AG10803 (cell line): ENCODE measurements at regions not wholly inside any gene's neighbourhood (a gene's known extent, or its start where the extent isn't known, plus 50 kb on each side); places are given as distances from the start of the nearest gene placed in this dataset.

ENCODE experiments used
- DNase-seq: peaks from one replicate; pipeline ENCODE4 v3.0.0; 2010; ENCODE audit warnings: low read depth
- H3K4me3 ChIP-seq: 2 replicates; pipeline ENCODE4 v1.5.1; 2011; ENCODE audit warnings: mild to moderate bottlenecking, low read length, control low read depth
- CTCF ChIP-seq: conservative IDR thresholded peaks from 2 replicates; pipeline ENCODE4 v1.5.1; 2011; ENCODE audit warnings: mild to moderate bottlenecking, low read length, control low read depth, inconsistent platforms

DNA sequence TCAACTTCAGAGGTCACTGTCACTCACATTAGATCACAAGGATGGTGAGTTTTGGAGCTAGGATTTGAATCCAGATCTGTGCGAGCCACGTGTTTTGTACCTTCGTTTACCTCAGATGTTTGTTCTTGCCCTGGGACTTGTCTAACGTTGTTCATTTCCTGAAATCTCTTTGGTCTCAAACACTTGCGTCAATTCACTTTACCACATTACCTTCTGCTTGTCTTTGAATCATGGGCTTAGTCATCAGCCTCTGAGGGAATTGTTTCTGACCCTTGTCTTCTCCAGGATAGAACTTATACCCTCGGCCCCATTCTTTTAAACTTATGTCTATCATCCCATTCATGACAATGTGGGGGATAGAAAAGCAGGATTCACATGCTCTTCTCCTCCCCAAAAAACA lies 282.7 kb downstream of the DCDC2C start:
- no peak for TF ChIP-seq CTCF
- H3K4me3 ChIP-seq: no peak overlapping the region
- DNase-seq: no peak

GRCh38 chr2:3986530-3987258 lies 283.3 kb downstream of the DCDC2C start:
- H3K4me3 ChIP-seq: no peak overlapping the region
- DNase-seq: no peak
- no peak for TF ChIP-seq CTCF

GRCh38 chr2:4002841-4003403 lies 299.5 kb downstream of the DCDC2C start:
- no peak for DNase-seq
- no peak for TF ChIP-seq CTCF
- H3K4me3 ChIP-seq: no peak overlapping the region

- TF ChIP-seq CTCF: no peak
- DNase-seq: no peak
- no peak overlapping the region for H3K4me3 ChIP-seq
Observed at GRCh38 chr2:4012197-4012596, 308.8 kb downstream of the DCDC2C start.

GRCh38 chr2:4018535-4018934 lies 315.2 kb downstream of the DCDC2C start:
- no peak for TF ChIP-seq CTCF
- no peak for DNase-seq
- H3K4me3 ChIP-seq: no peak overlapping the region

- no peak overlapping the region for H3K4me3 ChIP-seq
- TF ChIP-seq CTCF: no peak
- no peak for DNase-seq
Observed at GRCh38 chr2:4020153-4020552, 316.8 kb downstream of the DCDC2C start.

DNA sequence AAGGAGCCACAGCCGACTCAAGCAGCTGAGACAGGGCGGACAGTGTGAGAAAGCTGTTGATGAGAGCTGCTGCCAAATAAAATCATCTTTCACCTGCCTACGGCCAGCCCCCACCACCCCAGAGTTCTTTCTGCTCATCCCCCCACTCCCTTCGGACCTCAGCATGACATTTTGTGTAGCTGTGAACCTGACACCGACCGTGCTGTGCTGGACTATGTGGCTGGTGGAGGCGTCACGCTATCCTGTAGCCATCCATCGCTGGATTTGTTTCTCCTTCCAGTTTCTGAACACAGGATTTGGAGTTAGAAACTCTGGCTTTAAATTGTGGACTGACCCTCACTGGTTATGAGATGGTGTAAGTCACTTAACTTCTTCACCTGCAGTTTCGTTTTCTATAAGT lies 317.3 kb downstream of the DCDC2C start:
- H3K4me3 ChIP-seq: no peak overlapping the region
- no peak for DNase-seq
- no peak for TF ChIP-seq CTCF
